ENCODE measurements at regions not wholly inside any gene's neighbourhood (a gene's known extent, or its start where the extent isn't known, plus 50 kb on each side); places are given as distances from the start of the nearest gene placed in this dataset.
"Not testable (repeated sequence)": the region's sequence is repeated elsewhere in the genome, so short reads cannot be mapped to it uniquely, and the experiment has no call there.

DNA sequence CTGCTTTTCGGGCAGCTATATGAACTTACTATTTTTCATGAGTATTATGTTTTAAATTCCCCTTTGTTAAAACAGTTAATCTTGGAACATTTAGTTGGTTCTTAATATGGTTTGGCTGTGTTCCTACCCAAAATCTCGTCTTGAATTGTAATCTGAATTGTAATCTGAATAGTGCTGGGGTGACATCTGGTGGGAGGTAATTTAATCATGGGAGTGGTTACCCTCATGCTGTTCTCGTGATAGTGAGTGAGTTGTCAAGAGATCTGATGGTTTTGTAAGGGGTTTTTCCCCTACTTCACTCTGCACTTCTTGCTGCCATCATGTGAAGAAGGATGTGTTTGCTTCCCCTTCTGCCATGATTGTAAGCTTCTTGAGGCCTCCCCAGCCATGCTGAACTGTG lies 305.4 kb upstream of the MAP3K7 start:
- DNase-seq (ENCODE audit: low spot score): no peak

DNA sequence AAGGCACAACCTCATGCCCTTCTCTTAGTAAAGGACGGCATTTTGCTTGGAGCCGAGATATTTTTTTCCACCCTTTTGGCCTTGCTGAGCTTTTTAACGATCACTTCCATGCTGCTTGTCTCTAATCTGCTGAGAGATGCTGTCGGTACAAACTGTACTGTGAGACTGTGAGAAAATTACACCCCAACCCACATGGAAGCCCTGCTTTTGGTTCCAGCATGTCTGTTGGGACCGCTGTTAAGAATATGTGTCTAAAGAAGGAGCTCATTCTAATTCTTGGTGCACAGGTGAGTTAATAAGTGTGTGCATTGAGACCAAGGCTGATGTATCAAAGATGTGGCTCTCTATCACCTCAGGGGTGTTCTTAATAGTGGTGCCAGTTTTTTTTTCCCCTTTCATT lies 304.5 kb upstream of the MAP3K7 start:
- no peak for DNase-seq (ENCODE audit: low spot score)
- TF ChIP-seq, protein P1, sequence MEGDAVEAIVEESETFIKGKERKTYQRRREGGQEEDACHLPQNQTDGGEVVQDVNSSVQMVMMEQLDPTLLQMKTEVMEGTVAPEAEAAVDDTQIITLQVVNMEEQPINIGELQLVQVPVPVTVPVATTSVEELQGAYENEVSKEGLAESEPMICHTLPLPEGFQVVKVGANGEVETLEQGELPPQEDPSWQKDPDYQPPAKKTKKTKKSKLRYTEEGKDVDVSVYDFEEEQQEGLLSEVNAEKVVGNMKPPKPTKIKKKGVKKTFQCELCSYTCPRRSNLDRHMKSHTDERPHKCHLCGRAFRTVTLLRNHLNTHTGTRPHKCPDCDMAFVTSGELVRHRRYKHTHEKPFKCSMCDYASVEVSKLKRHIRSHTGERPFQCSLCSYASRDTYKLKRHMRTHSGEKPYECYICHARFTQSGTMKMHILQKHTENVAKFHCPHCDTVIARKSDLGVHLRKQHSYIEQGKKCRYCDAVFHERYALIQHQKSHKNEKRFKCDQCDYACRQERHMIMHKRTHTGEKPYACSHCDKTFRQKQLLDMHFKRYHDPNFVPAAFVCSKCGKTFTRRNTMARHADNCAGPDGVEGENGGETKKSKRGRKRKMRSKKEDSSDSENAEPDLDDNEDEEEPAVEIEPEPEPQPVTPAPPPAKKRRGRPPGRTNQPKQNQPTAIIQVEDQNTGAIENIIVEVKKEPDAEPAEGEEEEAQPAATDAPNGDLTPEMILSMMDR (IDR thresholded peaks at IDR 0.05; ENCODE audit: extremely low read depth, missing control alignments): no peak

More for the DNA sequence above, 305.4 kb upstream of the MAP3K7 start:
- TF ChIP-seq, protein P1 (IDR thresholded peaks at IDR 0.05; ENCODE audit: extremely low read depth, missing control alignments): no peak

DNA sequence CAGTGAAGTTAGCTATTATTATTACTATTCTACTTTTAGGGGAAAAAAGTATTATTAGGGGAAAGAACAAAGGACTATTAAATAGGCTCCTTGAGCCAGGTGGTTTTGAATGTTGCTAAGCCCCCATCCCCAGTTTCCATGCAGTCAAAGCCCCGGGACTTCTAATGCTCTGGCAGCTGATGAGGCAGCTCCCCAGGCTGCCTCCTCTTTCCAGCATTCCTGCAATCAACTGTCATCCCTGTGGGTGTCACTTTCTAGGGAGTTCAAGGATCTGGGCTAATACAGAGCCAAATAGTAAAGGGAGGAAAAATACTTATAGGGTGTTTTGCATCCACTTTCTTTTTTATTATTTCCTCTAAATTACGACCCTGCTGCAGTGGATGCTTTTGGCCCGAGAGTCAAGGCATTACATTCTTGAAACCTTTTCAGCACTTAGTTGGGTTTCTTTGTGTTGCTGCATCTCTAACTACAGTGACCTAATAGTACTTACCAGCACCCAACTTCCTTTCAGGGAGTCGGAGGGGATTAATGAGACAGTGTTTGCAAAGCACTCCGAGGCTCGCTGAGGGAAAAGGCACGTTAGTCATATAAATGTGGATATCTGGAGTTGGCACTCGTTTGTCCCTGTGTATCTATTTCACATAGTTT lies 303.9 kb upstream of the MAP3K7 start:
- no peak for DNase-seq (ENCODE audit: low spot score)
- TF ChIP-seq, protein P1 (IDR thresholded peaks at IDR 0.05; ENCODE audit: extremely low read depth, missing control alignments): no peak

DNA sequence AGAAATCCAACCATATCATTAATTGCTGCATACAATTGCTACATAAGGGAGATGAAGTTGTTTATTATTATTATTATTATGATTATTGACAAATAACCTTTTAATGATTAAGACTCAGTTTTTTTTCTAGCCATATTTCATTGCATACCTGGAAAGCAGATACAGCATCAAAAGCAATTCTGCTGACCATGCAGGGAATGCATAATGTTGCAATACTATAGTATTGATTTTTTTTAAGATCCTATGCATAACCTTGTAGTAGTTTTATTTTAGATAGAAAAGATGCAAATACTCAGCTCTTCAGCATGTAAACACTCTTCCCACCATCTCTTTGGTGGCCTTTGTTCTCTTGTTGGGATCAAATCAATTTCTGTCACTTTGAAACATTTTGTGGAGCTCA lies 300.9 kb upstream of the MAP3K7 start:
- no peak for DNase-seq (ENCODE audit: low spot score)
- TF ChIP-seq, protein P1 (IDR thresholded peaks at IDR 0.05; ENCODE audit: extremely low read depth, missing control alignments): no peak

DNA sequence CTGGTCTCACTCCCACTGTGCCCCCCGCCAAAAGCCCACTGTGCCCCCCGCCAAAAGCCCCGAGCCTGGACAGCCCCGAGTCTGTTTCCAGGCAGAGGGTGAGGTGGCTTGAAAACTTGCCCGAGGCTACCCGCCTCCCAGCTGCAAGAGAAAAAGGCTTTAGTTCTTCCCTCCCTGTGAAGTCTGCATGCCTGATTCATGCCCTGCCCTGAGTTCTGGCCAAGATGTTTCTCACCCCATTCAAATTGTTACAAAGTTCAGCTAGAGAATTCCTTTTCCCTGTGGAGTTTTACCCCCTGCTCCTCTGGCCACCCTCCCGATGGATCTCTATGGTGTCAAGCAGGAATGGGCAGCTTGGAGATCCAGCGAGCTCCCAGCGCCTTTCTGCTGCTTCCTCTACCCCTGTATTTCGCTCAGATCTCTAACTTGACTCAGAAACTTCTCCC lies 298.8 kb upstream of the MAP3K7 start:
- DNase-seq (ENCODE audit: low spot score): no peak
- TF ChIP-seq, protein P1 (IDR thresholded peaks at IDR 0.05; ENCODE audit: extremely low read depth, missing control alignments): no peak

DNA sequence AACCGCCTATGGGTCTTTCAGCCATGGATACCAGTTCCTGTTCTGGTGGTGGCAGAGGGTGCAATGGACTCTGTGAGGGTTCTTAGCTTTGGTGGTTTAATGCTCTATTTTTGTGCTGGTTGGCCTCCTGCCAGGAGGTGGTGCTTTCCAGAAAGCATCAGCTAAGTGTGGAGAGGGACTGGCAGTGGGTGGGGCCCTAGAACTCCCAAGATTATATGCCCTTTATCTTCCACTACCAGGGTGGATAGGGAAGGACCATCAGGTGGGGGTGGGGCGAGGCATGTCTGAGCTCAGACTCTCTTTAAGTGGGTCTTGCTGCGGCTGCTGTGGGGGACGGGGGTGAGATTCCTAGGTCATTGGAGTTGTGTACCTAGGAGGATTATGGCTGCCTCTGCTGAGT lies 298.3 kb upstream of the MAP3K7 start:
- DNase-seq (ENCODE audit: low spot score): not testable (repeated sequence)

DNA sequence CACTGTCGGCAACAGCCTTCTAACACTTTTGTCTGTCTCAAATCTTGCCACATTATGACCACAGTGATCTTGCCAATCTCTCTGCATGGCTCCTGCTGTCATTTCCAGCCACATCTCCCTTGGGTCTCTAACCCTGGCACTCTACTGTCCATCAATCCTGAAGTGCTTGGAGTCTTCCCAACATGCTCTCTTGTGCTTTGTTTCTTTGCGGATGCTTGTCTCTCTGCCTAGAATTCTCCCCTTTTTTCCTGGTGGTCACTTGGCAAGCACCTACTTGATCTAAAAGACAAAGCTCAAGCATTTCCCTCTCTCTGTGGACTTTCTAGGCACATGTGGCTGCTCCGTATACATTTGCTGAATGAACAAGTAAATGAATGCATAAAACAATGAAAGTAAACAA lies 290.7 kb upstream of the MAP3K7 start:
- TF ChIP-seq, protein P1 (IDR thresholded peaks at IDR 0.05; ENCODE audit: extremely low read depth, missing control alignments): no peak
- no peak for DNase-seq (ENCODE audit: low spot score)

DNA sequence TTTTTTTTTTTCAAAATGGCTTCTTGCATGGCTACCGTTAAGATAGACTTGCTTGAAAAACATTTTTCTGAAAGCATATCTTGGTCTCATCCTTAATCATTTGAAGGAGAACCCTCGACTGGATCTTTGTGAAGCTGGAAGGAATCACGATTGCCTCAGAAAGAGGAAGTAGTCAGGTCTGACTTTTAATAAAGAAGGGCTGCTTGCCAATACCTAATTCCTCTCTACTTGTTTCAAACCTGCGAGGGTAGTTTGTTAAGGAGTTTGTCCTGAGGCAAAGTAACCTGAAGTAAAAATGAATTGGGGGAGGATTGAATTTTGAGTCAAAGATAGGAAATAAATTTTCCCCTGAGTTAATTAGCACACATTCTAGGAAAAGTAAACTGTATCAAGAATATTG lies 288.1 kb upstream of the MAP3K7 start:
- DNase-seq (ENCODE audit: low spot score): no peak
- TF ChIP-seq, protein P1 (IDR thresholded peaks at IDR 0.05; ENCODE audit: extremely low read depth, missing control alignments): no peak

All from GM20000 (cell line).